Activated T-helper 2 cell treated with anti-CD3 and anti-CD28 coated beads, Interferon-gamma antibody, Interleukin-2, Interleukin-4, amounts not matched to agents 10 μg/mL and 5 μg/mL and 100 μg/mL, durations not matched to agents 14 hours and 24 hours and 36 hours (primary cell): ENCODE measurements at regions not wholly inside any gene's neighbourhood (a gene's known extent, or its start where the extent isn't known, plus 50 kb on each side); places are given as distances from the start of the nearest gene placed in this dataset.
"Not testable (repeated sequence)": the region's sequence is repeated elsewhere in the genome, so short reads cannot be mapped to it uniquely, and the experiment has no call there.

ENCODE experiments used
- DNase-seq: peaks from one replicate; pipeline ENCODE4 v3.0.0; 2021; ENCODE audit warnings: low spot score
- H3K27ac Mint-ChIP-seq: one replicate; pipeline ENCODE4 v1.8.0; 2021; ENCODE audit warnings: mixed read lengths
- H3K27me3 Mint-ChIP-seq: one replicate; pipeline ENCODE4 v1.8.0; 2021; ENCODE audit warnings: low read depth, mixed read lengths
- H3K36me3 Mint-ChIP-seq: one replicate; pipeline ENCODE4 v1.8.0; 2021; ENCODE audit warnings: low read depth, mixed read lengths
- H3K4me1 Mint-ChIP-seq: one replicate; pipeline ENCODE4 v1.8.0; 2021; ENCODE audit warnings: low read depth, mixed read lengths
- H3K4me3 Mint-ChIP-seq: one replicate; pipeline ENCODE4 v1.8.0; 2021; ENCODE audit warnings: low read depth, mild to moderate bottlenecking, moderate library complexity, mixed read lengths
- H3K9me3 Mint-ChIP-seq: one replicate; pipeline ENCODE4 v1.8.0; 2021; ENCODE audit warnings: mixed read lengths
- intact Hi-C: fragments of 100-400 bp; cut with micrococcal nuclease; formaldehyde crosslinking; loops from one replicate; pipeline ENCODE4 v1.15.1; 2023

DNA sequence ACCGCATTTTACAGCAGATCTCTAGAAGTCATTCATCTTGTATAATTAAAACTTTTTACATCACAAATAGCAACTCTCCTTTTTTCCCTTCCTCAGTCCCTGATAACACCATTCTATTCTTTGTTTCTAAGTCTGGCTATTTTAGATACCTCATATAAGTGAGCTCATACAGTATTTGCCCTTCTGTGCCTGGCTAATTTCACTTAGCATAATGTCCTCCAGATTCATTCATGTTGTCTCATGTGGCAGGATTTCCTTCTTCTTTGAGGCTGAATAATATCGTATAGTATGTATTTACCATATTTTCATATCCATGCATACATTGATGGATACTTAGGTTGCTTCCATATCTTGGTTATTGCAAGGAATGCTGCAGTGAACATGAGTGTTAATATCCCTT is 362.0 kb downstream of the RFC3 start:
- H3K4me1 Mint-ChIP-seq: no peaks in the 10 kb centered on the region
- H3K27ac Mint-ChIP-seq: no peak overlapping the region
- H3K9me3 Mint-ChIP-seq: peaks cover 4% of the 10 kb centered on the region
- no peak overlapping the region for H3K4me3 Mint-ChIP-seq
- no peaks in the 10 kb centered on the region for H3K27me3 Mint-ChIP-seq
- H3K36me3 Mint-ChIP-seq: no peaks in the 10 kb centered on the region
- intact Hi-C loops: no loop called here
- DNase-seq: no peak

DNA sequence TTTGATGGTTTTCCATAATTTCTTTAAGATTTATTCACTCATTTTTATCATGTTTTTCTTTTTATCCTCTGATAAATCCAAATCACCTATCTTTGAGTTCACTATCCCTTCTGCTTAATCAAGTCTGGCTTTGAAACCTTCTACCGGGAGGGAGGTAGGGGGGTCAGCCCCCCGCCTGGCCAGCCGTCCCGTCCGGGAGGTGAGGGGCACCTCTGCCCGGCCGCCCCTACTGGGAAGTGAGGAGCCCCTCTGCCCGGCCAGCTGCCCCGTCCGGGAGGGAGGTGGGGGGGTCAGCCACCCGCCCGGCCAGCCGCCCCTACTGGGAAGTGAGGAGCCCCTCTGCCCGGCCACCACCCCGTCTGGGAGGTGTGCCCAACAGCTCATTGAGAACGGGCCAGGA is 363.3 kb downstream of the RFC3 start:
- H3K27me3 Mint-ChIP-seq, H3K4me3 Mint-ChIP-seq, DNase-seq, H3K4me1 Mint-ChIP-seq, intact Hi-C loops, H3K9me3 Mint-ChIP-seq, H3K36me3 Mint-ChIP-seq, H3K27ac Mint-ChIP-seq: not testable (repeated sequence)

DNA sequence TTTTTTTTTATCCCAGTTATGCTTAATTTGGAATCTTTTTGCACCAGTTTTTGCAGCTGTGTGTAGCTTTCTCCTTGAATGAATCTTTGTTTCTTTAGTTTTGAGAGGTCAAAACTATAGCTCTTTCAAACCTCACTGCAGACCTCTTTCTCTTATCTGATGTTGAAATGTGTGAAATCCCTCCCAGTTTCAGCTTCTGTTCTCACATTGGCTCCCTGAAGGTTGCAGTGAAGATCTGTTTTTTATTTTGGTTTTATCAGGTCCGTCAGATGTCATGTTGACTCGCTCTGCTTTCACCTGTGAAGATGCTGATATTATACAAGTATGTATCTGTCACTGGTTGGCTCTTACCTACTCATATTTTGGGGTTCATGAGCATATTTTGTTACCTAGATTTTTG is 372.0 kb downstream of the RFC3 start:
- no peak overlapping the region for H3K4me3 Mint-ChIP-seq
- DNase-seq: no peak
- intact Hi-C loops: no loop called here
- H3K27me3 Mint-ChIP-seq: no peaks in the 10 kb centered on the region
- no peaks in the 10 kb centered on the region for H3K36me3 Mint-ChIP-seq
- no peak overlapping the region for H3K27ac Mint-ChIP-seq
- no peaks in the 10 kb centered on the region for H3K4me1 Mint-ChIP-seq
- H3K9me3 Mint-ChIP-seq: peaks cover 17% of the 10 kb centered on the region

DNA sequence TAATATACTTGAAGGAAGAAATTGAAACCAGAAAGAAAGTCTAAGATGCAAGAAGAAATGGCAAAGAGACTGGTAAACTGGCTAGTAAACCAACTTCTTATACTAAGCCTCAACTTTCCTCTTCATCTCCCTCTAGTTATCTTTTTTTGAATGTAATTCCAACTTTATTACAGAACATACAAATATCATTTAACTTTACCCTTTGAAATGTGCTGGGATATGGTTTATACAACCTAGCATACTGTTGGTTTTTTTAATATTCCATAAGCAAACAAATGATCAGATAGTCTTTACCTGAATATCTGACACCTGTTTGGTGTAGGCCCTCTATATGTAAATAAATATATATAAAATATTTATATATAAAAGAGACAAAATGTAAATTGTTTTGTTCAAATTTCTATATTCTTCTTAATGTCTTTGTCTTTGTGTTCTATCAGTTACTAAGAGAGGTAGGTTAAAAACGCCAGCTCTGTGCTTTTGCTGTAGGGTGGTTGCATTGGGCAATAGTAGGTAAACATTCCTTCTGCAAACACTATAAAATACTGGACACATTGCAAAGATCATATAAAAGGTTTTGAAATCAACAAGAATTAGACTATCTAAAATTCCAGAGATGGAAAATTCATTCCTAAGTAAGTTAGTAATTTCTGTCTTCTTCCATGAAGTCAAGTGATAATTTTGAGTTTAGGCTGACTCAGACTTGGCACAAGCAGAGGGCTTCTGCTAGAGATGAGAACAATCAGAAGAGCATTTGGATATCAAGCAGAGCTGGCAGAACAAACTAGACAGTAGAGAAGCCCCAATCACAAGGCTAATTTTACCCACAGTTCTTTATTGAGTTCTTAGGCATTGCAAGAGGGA is 383.3 kb downstream of the RFC3 start:
- Mint-ChIP-seq H3K4me3 (no peak overlapping the region), H3K36me3 (no peaks in the 10 kb centered on the region), H3K27me3 (no peaks in the 10 kb centered on the region), H3K27ac (no peak overlapping the region), H3K9me3 (no peaks in the 10 kb centered on the region), H3K4me1 (no peaks in the 10 kb centered on the region)
- no peak for DNase-seq
- intact Hi-C loops: no loop called here

DNA sequence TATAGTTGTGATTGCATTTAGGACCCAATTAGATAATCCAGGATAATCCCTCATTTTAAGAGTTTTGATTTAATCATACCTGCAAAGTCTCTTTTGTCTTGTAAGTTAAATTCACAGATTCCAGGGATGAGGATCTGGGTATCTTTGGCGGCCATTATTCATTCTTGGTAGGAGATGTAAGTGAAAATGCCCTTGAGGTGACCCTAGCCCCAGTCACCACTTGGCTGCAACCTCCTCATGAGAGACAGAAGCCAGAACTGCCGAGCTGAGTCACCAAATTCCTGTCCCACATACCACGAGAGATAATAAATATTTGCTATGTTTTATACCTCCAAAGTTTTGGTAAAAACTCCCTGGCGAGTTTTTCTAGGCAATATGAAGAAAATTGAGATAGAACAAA is 389.4 kb downstream of the RFC3 start:
- no peaks in the 10 kb centered on the region for H3K36me3 Mint-ChIP-seq
- peaks cover 11% of the 10 kb centered on the region for H3K9me3 Mint-ChIP-seq
- no peak for DNase-seq
- H3K4me1 Mint-ChIP-seq: no peaks in the 10 kb centered on the region
- no peaks in the 10 kb centered on the region for H3K27me3 Mint-ChIP-seq
- intact Hi-C loops: no loop called here
- no peak overlapping the region for H3K4me3 Mint-ChIP-seq
- no peak overlapping the region for H3K27ac Mint-ChIP-seq

DNA sequence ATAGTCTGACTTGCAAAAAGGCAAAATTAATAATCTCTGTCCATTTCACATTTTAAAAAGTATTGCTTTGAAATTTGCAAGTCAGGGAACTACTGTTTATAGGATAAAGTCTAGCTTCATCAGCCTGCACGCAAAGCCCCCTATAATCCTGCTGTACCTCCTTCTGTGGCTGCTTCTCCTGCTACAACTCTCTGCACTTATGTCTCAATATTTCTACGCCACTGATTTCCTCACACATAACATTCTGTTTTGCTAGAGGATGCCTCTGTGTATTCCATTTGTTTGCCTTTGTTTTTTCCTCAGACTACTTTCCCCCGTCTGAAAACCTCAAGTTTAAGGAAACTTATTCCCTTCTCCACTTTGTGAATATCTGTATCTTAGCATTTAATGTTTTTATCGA is 389.9 kb downstream of the RFC3 start:
- DNase-seq: no peak
- Mint-ChIP-seq H3K36me3 (no peaks in the 10 kb centered on the region), H3K4me1 (no peaks in the 10 kb centered on the region), H3K4me3 (no peak overlapping the region), H3K27me3 (no peaks in the 10 kb centered on the region), H3K27ac (no peak overlapping the region), H3K9me3 (peaks cover 11% of the 10 kb centered on the region)
- intact Hi-C loops: no loop called here

DNA sequence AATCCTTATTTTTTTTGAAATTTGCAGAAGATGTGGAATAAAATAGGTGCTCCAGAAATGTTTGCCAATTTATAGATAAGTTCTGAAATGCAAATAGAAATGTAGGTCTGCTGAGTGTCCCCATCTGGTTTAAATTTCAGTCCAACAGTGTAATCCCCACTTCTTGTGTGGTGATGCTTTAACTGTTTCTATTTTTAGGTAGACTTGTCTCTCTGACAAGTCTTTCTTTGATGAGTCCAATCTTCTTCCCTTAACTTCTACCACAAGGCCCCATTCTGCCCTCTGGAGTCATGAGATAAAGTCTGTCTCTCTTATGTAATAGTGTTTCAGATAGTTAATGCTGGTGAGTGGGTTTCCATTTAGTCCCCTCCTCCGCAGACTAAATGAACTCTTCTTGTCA is 390.4 kb downstream of the RFC3 start:
- no peak for DNase-seq
- no peak overlapping the region for H3K4me3 Mint-ChIP-seq
- H3K36me3 Mint-ChIP-seq: no peaks in the 10 kb centered on the region
- H3K27ac Mint-ChIP-seq: no peak overlapping the region
- intact Hi-C loops: no loop called here
- no peaks in the 10 kb centered on the region for H3K4me1 Mint-ChIP-seq
- peaks cover 11% of the 10 kb centered on the region for H3K9me3 Mint-ChIP-seq
- no peaks in the 10 kb centered on the region for H3K27me3 Mint-ChIP-seq

DNA sequence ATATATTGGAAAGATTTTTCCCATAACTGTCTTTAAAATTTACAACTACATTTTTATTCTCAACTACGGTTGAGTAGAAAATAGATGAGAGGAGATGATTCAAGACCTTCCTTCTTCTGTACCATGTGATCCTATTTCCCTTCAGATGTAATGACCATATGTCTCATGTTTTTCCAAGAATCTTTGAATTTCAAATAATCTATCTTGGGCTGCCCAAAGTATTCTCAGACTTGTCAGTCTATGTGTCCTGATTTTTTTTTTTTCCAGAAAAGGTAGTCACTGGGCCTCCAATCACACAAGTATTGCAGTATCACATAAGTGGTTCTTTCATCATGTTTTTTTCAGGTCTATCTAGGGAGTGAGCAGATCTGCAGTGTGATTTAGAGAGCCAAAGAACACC is 392.4 kb downstream of the RFC3 start:
- H3K9me3 Mint-ChIP-seq: peaks cover 11% of the 10 kb centered on the region
- no peak for DNase-seq
- no peaks in the 10 kb centered on the region for H3K36me3 Mint-ChIP-seq
- H3K27ac Mint-ChIP-seq: no peak overlapping the region
- intact Hi-C loops: no loop called here
- no peak overlapping the region for H3K4me3 Mint-ChIP-seq
- no peaks in the 10 kb centered on the region for H3K27me3 Mint-ChIP-seq
- no peaks in the 10 kb centered on the region for H3K4me1 Mint-ChIP-seq

DNA sequence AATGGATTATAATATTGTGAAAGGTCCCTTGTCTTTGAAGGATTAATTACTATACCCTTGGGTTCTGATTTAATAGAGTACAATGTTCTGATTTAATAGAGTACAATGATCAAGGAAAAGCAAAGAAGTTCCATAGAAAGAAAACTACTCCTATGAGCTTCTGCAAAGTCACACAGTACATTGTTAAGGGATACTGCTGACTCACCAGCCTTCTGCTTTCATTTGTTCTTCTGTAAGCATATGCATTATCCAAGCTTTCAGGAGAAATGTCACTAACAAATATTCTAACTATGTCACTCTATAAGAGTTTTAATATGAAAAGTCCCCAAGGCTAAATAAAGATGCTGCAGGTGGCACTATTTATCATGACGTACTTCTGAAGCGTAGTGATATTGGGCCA is 396.7 kb downstream of the RFC3 start:
- Mint-ChIP-seq H3K9me3 (peaks cover 8% of the 10 kb centered on the region), H3K4me1 (no peaks in the 10 kb centered on the region), H3K27me3 (no peaks in the 10 kb centered on the region), H3K4me3 (no peak overlapping the region), H3K27ac (no peak overlapping the region), H3K36me3 (no peaks in the 10 kb centered on the region)
- DNase-seq: no peak
- intact Hi-C loops: no loop called here

DNA sequence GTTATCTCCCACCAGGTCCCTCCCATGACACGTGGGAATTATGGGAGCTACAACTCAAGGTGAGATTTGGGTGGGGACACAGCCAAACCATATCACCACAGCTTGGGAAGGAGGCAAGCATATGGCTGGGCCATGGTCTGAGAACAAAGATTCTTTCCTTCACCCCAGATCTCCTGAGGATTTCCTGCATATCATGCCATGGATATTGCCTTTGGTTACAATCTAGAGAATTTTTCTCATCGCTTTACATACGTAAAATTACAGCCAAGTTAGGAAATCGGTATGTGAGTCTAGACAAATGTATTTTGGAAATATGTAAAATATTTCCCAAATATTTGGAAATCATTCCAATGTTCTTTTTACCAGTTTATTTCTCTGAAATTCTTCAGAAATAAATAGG is 398.3 kb downstream of the RFC3 start:
- Mint-ChIP-seq H3K4me1 (no peaks in the 10 kb centered on the region), H3K36me3 (no peaks in the 10 kb centered on the region), H3K4me3 (no peak overlapping the region), H3K27me3 (no peaks in the 10 kb centered on the region), H3K27ac (no peak overlapping the region), H3K9me3 (no peaks in the 10 kb centered on the region)
- intact Hi-C loops: no loop called here
- no peak for DNase-seq

DNA sequence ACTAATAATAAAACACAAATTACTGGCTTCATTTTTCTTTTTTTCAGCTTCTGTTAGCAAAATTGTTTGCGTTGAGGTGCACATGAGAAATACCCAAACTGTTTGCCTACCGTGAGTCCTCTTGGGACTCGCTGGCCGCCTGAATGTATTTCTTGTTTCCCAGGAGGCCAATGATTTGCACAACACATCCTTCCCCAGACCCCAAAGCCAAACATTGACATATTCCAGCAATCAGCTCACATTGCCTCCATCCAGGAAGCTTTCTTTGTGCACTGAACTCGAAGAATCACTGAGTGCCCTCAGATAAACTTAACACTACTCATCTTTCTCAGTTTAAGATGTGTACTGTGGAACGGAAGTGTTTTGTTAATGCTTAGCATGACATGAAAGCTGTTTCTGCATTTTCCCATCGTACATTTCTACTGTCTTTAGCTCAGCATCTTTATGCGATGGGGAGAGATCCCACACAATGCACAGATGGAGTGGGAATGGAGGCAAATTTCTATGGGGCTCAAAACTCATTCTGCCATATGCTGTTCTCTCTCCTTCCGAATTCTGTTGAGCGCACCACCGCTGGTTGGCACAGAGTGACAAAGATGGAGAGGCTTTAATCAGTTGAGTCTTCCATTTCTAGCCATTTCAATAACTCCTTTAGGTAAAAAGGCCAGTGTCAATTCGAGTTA is 399.5 kb downstream of the RFC3 start:
- Mint-ChIP-seq H3K4me1 (no peaks in the 10 kb centered on the region), H3K9me3 (no peaks in the 10 kb centered on the region), H3K27me3 (no peaks in the 10 kb centered on the region), H3K27ac (no peak overlapping the region), H3K36me3 (no peaks in the 10 kb centered on the region), H3K4me3 (no peak overlapping the region)
- DNase-seq: no peak
- intact Hi-C loops: no loop called here

DNA sequence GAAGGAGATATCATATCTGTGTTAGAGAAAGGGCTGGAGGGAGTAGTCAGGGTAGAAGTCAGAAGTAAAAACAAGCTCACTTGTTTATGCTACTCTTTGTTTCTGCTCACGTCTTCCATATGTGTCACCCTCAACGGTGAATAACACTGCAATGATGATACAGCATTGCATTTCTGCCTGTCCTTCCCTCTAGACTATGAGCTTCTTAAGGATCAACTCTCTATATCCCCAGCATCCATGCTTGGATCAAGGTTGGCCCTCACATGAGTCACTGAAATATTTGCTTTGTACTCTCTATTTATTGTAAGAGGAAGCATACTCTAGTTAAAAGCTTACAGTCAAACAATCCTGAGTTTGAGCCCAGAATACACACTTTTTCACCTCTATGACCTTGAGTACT is 406.0 kb downstream of the RFC3 start:
- Mint-ChIP-seq H3K27ac (no peak overlapping the region), H3K4me1 (no peaks in the 10 kb centered on the region), H3K36me3 (no peaks in the 10 kb centered on the region), H3K4me3 (no peak overlapping the region), H3K9me3 (peaks cover 6% of the 10 kb centered on the region), H3K27me3 (no peaks in the 10 kb centered on the region)
- intact Hi-C loops: no loop called here
- DNase-seq: no peak

DNA sequence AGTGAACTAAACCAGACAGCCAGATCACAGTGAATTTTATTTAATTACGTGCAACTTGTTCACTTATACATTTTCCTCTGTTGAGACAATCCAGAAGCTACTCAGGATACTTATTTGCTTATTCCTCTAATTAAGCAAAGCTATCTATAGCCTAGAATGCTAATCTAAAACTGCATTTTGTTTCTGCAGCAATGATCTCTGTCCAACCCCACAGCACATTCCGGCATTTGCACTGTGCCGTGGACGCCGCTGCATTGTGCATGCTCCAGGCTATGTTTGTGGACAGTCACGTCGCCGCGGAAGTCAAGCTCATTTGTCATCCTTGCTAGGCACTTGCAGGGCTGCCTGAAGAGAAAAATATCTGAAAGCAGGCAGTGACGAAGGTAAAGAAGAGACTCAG is 406.9 kb downstream of the RFC3 start:
- Mint-ChIP-seq H3K4me1 (no peaks in the 10 kb centered on the region), H3K27me3 (no peaks in the 10 kb centered on the region), H3K4me3 (no peak overlapping the region), H3K27ac (no peak overlapping the region), H3K36me3 (no peaks in the 10 kb centered on the region), H3K9me3 (peaks cover 8% of the 10 kb centered on the region)
- DNase-seq: no peak
- intact Hi-C loops: loop anchor here (5.0 kb wide), 1 partner anchor 68 kb away; no protein-coding TSS in a partner anchor
